Prostate gland (tissue), 2 donors: ENCODE measurements at regions not wholly inside any gene's neighbourhood (a gene's known extent, or its start where the extent isn't known, plus 50 kb on each side); places are given as distances from the start of the nearest gene placed in this dataset.

Experiments used
- DNase-seq: peaks from one replicate; pipeline ENCODE4 v3.0.0-alpha.2; 2019; ENCODE audit warnings: low spot score
- H3K27ac ChIP-seq, 2 donors: fragments of 200-600 bp; sonication (generic); 2 replicates each; pipeline ENCODE4 v1.5.1; 2017 to 2019
- H3K27me3 ChIP-seq: fragments of 200-600 bp; sonication (generic); replicated peaks from 2 replicates; pipeline ENCODE4 v1.5.1; 2019; ENCODE audit not compliant: insufficient read depth
- H3K36me3 ChIP-seq, 2 donors: fragments of 200-600 bp; sonication (generic); 1 replicate in 1 of 2; 2 replicates in 1 of 2; pipeline versions ENCODE4 v1.5.1 to v1.8.1; 2017 to 2019
- H3K4me1 ChIP-seq: fragments of 200-600 bp; sonication (generic); replicated peaks from 2 replicates; pipeline ENCODE4 v1.5.1; 2019
- H3K4me3 ChIP-seq, 2 donors: fragments of 200-600 bp; sonication (generic); 2 replicates each; pipeline ENCODE4 v1.5.1; 2017 to 2019
- H3K9me3 ChIP-seq: fragments of 200-600 bp; sonication (generic); 2 replicates; pipeline ENCODE4 v1.5.1; 2017
- POLR2A ChIP-seq: fragments of 450-650 bp; IDR thresholded peaks from one replicate; pipeline ENCODE4 v1.6.1; 2016; ENCODE audit warnings: antibody characterized with exemption, mild to moderate bottlenecking
- POLR2AphosphoS5 ChIP-seq: sonication (generic); formaldehyde crosslinking; IDR thresholded peaks from one replicate; pipeline ENCODE4 v1.6.1; 2017; ENCODE audit warnings: antibody characterized with exemption
- WGBS: methylation state at CpG from one replicate; pipeline ENCODE4 v1.1.5; 2018; 5-methylcytosine and 5-hydroxymethylcytosine counted together
- intact Hi-C: fragments of 100-400 bp; cut with DNase I; formaldehyde crosslinking; loops from one replicate; pipeline ENCODE4 v1.14.2; 2022
- TF ChIP-seq, protein P1 (sequence below), 4 experiments: fragments of 200-600 bp in 2 of 4; fragments of 450-650 bp in 2 of 4; sonication (generic) in 2 of 4; IDR thresholded peaks; 1 replicate in 3 of 4; 2 replicates in 1 of 4; pipeline ENCODE4 v1.5.1; 2016 to 2019; ENCODE audit warnings: antibody characterized with exemption in 4 of 4, mild to moderate bottlenecking in 2 of 4, moderate library complexity in 2 of 4

- intact Hi-C loops = no loop called here
- 88% methylated on average over 4 of the region's 4 CpGs for WGBS
- no peak for DNase-seq
- Histone ChIP-seq H3K4me3 (no peak overlapping the region), H3K4me1 (peaks cover 5% of the 10 kb centered on the region), H3K9me3 (no peaks in the 10 kb centered on the region), H3K27ac (no peak overlapping the region), H3K36me3 (no peaks in the 10 kb centered on the region), H3K27me3 (no peaks in the 10 kb centered on the region)
- TF ChIP-seq POLR2AphosphoS5 (no peak), POLR2A (no peak)
- TF ChIP-seq, protein P1, sequence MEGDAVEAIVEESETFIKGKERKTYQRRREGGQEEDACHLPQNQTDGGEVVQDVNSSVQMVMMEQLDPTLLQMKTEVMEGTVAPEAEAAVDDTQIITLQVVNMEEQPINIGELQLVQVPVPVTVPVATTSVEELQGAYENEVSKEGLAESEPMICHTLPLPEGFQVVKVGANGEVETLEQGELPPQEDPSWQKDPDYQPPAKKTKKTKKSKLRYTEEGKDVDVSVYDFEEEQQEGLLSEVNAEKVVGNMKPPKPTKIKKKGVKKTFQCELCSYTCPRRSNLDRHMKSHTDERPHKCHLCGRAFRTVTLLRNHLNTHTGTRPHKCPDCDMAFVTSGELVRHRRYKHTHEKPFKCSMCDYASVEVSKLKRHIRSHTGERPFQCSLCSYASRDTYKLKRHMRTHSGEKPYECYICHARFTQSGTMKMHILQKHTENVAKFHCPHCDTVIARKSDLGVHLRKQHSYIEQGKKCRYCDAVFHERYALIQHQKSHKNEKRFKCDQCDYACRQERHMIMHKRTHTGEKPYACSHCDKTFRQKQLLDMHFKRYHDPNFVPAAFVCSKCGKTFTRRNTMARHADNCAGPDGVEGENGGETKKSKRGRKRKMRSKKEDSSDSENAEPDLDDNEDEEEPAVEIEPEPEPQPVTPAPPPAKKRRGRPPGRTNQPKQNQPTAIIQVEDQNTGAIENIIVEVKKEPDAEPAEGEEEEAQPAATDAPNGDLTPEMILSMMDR (IDR thresholded peaks at IDR 0.05) = no peak
Observed at GRCh38 chr6:91449539-91449938, 862.7 kb upstream of the MAP3K7 start.

DNA sequence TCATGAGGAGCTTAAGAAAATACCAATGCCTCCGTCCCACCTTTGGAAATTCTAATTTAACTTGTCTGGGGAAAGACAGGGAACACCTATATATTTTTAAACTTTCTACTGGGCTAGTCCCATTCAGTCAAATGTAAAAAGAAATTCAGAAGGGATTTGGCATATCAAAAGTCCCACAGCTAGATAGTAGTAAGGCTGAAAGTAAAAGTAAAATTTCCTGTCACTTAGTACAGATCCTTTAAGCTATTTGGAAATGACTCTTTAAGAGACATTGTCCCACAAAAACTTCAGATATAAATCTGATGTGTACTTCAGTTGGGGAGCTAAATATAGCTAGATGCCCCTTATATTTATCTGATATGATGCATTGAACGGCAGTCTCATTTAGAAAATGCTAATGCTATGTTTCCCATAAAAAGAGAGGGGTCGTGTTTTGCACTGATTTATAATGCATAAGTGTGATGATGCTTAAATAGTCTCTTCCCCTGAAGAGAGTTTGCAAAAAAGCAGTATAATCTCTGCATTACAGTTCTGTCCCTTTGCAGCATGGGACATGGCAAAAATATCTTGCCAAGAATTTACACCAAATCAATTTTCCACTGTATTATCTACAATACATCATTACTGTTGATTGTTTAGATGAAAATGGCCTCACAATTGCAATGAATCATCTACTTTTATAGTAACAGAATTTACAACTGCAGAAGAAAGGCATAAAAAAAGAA is 860.8 kb upstream of the MAP3K7 start:
- TF ChIP-seq, protein P1 (IDR thresholded peaks at IDR 0.05) = no peak
- no peak for TF ChIP-seq POLR2A
- TF ChIP-seq POLR2AphosphoS5 = no peak
- 80% methylated on average over 3 of the region's 3 CpGs for WGBS

DNA sequence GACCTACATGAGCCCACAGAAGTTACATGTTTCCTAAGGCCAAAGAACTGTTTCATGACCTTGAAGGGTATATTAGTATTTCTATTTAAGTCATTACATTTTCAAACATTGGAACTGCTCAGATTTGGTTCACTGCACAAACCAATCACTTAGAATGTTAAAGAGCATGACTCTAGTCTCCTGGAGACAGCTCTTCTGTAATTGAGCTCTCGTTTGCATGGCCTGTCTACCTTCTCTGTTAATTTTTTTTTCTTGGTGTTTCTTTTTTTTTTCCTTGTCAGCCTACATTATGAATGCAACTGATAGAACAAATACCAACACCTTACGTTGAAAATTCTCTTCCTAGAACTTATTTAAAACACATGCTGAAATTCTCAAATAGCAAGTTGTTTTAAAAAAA is 860.2 kb upstream of the MAP3K7 start:
- no peak overlapping the region for H3K4me3 ChIP-seq
- H3K27ac ChIP-seq = no peak overlapping the region
- no peaks in the 10 kb centered on the region for H3K9me3 ChIP-seq
- DNase-seq = no peak
- no peaks in the 10 kb centered on the region for H3K36me3 ChIP-seq
- 91% methylated on average over 2 of the region's 2 CpGs for WGBS
- intact Hi-C loops = no loop called here
- H3K4me1 ChIP-seq = peaks cover 5% of the 10 kb centered on the region
- TF ChIP-seq POLR2A = no peak
- TF ChIP-seq, protein P1 (IDR thresholded peaks at IDR 0.05) = no peak
- TF ChIP-seq POLR2AphosphoS5 = no peak
- H3K27me3 ChIP-seq = no peaks in the 10 kb centered on the region

More for the DNA sequence above, 860.8 kb upstream of the MAP3K7 start:
- no peaks in the 10 kb centered on the region for H3K36me3 ChIP-seq
- no peak for DNase-seq
- intact Hi-C loops = no loop called here
- no peak overlapping the region for H3K4me3 ChIP-seq
- H3K27me3 ChIP-seq = no peaks in the 10 kb centered on the region
- H3K27ac ChIP-seq = no peak overlapping the region
- H3K9me3 ChIP-seq = no peaks in the 10 kb centered on the region
- peaks cover 5% of the 10 kb centered on the region for H3K4me1 ChIP-seq

GRCh38 chr6:91443405-91443804 is 856.5 kb upstream of the MAP3K7 start:
- intact Hi-C loops = no loop called here
- Histone ChIP-seq H3K36me3 (no peaks in the 10 kb centered on the region), H3K4me1 (peaks cover 5% of the 10 kb centered on the region), H3K27me3 (no peaks in the 10 kb centered on the region), H3K27ac (no peak overlapping the region), H3K4me3 (no peak overlapping the region), H3K9me3 (no peaks in the 10 kb centered on the region)
- no peak for DNase-seq
- TF ChIP-seq POLR2AphosphoS5 (no peak), POLR2A (no peak)
- TF ChIP-seq, protein P1 (IDR thresholded peaks at IDR 0.05) = no peak
- 50% methylated on average over 1 of the region's 1 CpG for WGBS

DNA sequence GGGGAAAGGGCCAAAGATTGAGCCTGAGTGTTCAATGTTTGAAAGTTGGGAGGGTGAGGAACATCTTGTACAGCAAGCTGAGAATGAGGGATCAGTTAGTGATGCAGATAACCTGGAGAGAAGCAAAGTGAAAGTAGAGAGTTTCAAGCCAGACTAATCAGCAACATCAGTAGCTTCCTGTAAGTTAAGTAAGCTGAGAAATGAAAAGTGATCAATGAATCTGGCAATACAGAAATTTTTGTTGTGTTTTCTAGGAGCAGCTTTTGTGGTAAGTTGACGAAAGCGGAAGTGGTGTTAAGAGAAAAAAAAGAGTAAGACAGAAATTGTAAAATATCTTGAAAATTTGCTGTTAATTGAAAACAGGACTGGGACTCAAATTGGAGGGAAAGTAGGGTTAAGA is 855.5 kb upstream of the MAP3K7 start:
- 87% methylated on average over 2 of the region's 2 CpGs for WGBS

More for the DNA sequence above, 855.5 kb upstream of the MAP3K7 start:
- Histone ChIP-seq H3K4me1 (peaks cover 5% of the 10 kb centered on the region), H3K36me3 (no peaks in the 10 kb centered on the region), H3K27ac (no peak overlapping the region), H3K27me3 (no peaks in the 10 kb centered on the region), H3K4me3 (no peak overlapping the region), H3K9me3 (no peaks in the 10 kb centered on the region)
- no peak for DNase-seq
- intact Hi-C loops = no loop called here
- TF ChIP-seq POLR2A (no peak), POLR2AphosphoS5 (no peak)
- TF ChIP-seq, protein P1 (IDR thresholded peaks at IDR 0.05) = no peak
